GM12878 (cell line): ENCODE measurements at regions not wholly inside any gene's neighbourhood (a gene's known extent, or its start where the extent isn't known, plus 50 kb on each side); places are given as distances from the start of the nearest gene placed in this dataset.

Source experiments
- ATAC-seq: fragments of 200-7000 bp; cut with Tn5 transposase; 3 replicates; pipeline ENCODE4 v1.9.1; 2020; ENCODE audit warnings: mild to moderate bottlenecking, moderate library complexity
- BruUV-seq: library from RNA; stranded (reverse); fragments of 400-500 nt; replicated peaks from 2 replicates; lab custom pipeline; 2021; lab: Mats Ljungman, UMichigan
- CTCF ChIA-PET: fragments of 300-600 bp; sonication (Branson Sonifier 250); formaldehyde crosslinking; extraction: SDS; loops from one replicate; lab custom pipeline; 2021; ENCODE audit warnings: inconsistent platforms; lab: Yijun Ruan, JAX
- POLR2A ChIA-PET: fragments of 350-600 bp; formaldehyde crosslinking; extraction: SDS; loops from one replicate; lab custom pipeline; 2021; ENCODE audit warnings: inconsistent platforms; lab: Charles Lee
- RAD21 ChIA-PET: fragments of 300-600 bp; sonication (Branson Sonifier 250); formaldehyde crosslinking; loops from one replicate; lab custom pipeline; 2023; ENCODE audit warnings: antibody characterized with exemption; ENCODE audit not compliant: unreplicated experiment; lab: Charles Lee
- SMC1A ChIA-PET: fragments of 300-600 bp; sonication (Branson Sonifier 250); formaldehyde crosslinking; loops from one replicate; lab custom pipeline; 2023; ENCODE audit not compliant: unreplicated experiment, uncharacterized antibody; lab: Charles Lee
- DNase-seq: peaks from one replicate; pipeline ENCODE4 v3.0.0-alpha.2; 2011; ENCODE audit warnings: low read depth, low spot score
- FAIRE-seq: peaks from 3 replicates; lab custom pipeline; 2011; peaks lifted over from hg19 to GRCh38; lab: Jason Lieb, UNC
- H2AFZ ChIP-seq: 2 replicates; pipeline ENCODE4 v1.6.0; 2011; ENCODE audit warnings: low read depth, low read length, control low read depth; ENCODE audit not compliant: control insufficient read depth
- H3K27ac ChIP-seq: 2 replicates; pipeline ENCODE4 v1.5.1; 2011; ENCODE audit warnings: control low read depth; ENCODE audit not compliant: control insufficient read depth, insufficient read depth
- H3K27me3 ChIP-seq, 2 experiments: replicated peaks in 1 of 2; 2 replicates each; pipeline versions ENCODE4 v1.6.0 to v1.6.1; 2011; ENCODE audit warnings: low read length in 1 of 2; ENCODE audit not compliant: control insufficient read depth in 2 of 2, insufficient read depth in 2 of 2
- H3K36me3 ChIP-seq, 2 experiments: 2 replicates each; pipeline ENCODE4 v1.5.1; 2011; ENCODE audit warnings: low read length in 1 of 2; ENCODE audit not compliant: control insufficient read depth in 2 of 2, insufficient read depth in 2 of 2
- H3K4me1 ChIP-seq: 2 replicates; pipeline ENCODE4 v1.6.1; 2011; ENCODE audit warnings: mild to moderate bottlenecking, low read length, moderate library complexity, mixed read lengths; ENCODE audit not compliant: control insufficient read depth, insufficient read depth
- H3K4me2 ChIP-seq: 2 replicates; pipeline ENCODE4 v1.6.0; 2011; ENCODE audit warnings: control low read depth; ENCODE audit not compliant: control insufficient read depth, insufficient read depth
- H3K4me3 ChIP-seq: fragments of 200-600 bp; sonication (generic); 2 replicates; pipeline ENCODE4 v1.5.1; 2016
- H3K79me2 ChIP-seq: 2 replicates; pipeline ENCODE4 v1.6.0; 2011; ENCODE audit warnings: low read length; ENCODE audit not compliant: control insufficient read depth, insufficient read depth
- H3K9ac ChIP-seq: 2 replicates; pipeline ENCODE4 v1.8.0; 2011; ENCODE audit warnings: low read length, control low read depth, mixed read lengths; ENCODE audit not compliant: control insufficient read depth, insufficient read depth
- H3K9me3 ChIP-seq: replicated peaks from 3 replicates; pipeline ENCODE4 v1.5.1; 2011; ENCODE audit warnings: mild to moderate bottlenecking, low read length; ENCODE audit not compliant: control insufficient read depth, insufficient read depth
- H4K20me1 ChIP-seq: 2 replicates; pipeline ENCODE4 v1.6.0; 2011; ENCODE audit not compliant: control insufficient read depth, insufficient read depth
- MTA2 ChIP-seq: fragments of 450-650 bp; IDR thresholded peaks from 2 replicates; pipeline ENCODE4 v1.6.1; 2016; ENCODE audit warnings: low read depth, mild to moderate bottlenecking, moderate library complexity
- NRF1 ChIP-seq: conservative IDR thresholded peaks from 2 replicates; pipeline ENCODE4 v1.6.1; 2011; ENCODE audit warnings: mild to moderate bottlenecking, low read depth, low read length, improper control_type of control experiment
- SP1 ChIP-seq: IDR thresholded peaks from one replicate; pipeline ENCODE4 v1.6.1; 2011; ENCODE audit warnings: low read depth, low read length
- WGBS: methylation state at CpG from one replicate; pipeline ENCODE4 v1.1.6; 2016; ENCODE audit warnings: low lambda C conversion rate; ENCODE audit not compliant: insufficient replicate concordance, insufficient coverage; ENCODE audit errors: missing lambda C conversion rate; 5-methylcytosine and 5-hydroxymethylcytosine counted together
- in situ Hi-C: fragments of 300-500 bp; cut with MboI; formaldehyde crosslinking; loops from 9 replicates; pipeline ENCODE4 v1.14.3; 2018; ENCODE audit warnings: mixed read lengths
- intact Hi-C: fragments of 100-400 bp; cut with micrococcal nuclease; formaldehyde crosslinking; loops from one replicate; pipeline ENCODE4 v1.14.2; 2022; ENCODE audit not compliant: unreplicated experiment
- TF ChIP-seq, protein P1 (sequence below): IDR thresholded peaks from 2 replicates; pipeline ENCODE4 v1.6.1; 2012; ENCODE audit warnings: mild to moderate bottlenecking, low read depth, low read length

- no peak for FAIRE-seq
- Histone ChIP-seq H3K9me3 (no peaks in the 10 kb centered on the region), H3K79me2 (no peaks in the 10 kb centered on the region), H3K4me3 (no peak overlapping the region), H3K9ac (no peak overlapping the region), H3K4me2 (no peak overlapping the region), H3K27me3 (no peaks in the 10 kb centered on the region; a peak in 1 of 4 replicates), H3K36me3 (no peaks in the 10 kb centered on the region), H2AFZ (no peak overlapping the region), H3K4me1 (no peaks in the 10 kb centered on the region), H3K27ac (no peak overlapping the region), H4K20me1 (no peaks in the 10 kb centered on the region)
- WGBS, result 18% methylated on average over 6 of the region's 6 CpGs
- POLR2A ChIA-PET, result interaction anchor here (0.5 kb wide), 1 partner anchor 26 kb away, joined by 3 read pairs; no protein-coding TSS in a partner anchor
- in situ Hi-C loops (no loop called here), intact Hi-C loops (no loop called here)
- RAD21 ChIA-PET, result no interaction called here
- TF ChIP-seq MTA2 (no peak), NRF1 (no peak), SP1 (no peak)
- TF ChIP-seq, protein P1, sequence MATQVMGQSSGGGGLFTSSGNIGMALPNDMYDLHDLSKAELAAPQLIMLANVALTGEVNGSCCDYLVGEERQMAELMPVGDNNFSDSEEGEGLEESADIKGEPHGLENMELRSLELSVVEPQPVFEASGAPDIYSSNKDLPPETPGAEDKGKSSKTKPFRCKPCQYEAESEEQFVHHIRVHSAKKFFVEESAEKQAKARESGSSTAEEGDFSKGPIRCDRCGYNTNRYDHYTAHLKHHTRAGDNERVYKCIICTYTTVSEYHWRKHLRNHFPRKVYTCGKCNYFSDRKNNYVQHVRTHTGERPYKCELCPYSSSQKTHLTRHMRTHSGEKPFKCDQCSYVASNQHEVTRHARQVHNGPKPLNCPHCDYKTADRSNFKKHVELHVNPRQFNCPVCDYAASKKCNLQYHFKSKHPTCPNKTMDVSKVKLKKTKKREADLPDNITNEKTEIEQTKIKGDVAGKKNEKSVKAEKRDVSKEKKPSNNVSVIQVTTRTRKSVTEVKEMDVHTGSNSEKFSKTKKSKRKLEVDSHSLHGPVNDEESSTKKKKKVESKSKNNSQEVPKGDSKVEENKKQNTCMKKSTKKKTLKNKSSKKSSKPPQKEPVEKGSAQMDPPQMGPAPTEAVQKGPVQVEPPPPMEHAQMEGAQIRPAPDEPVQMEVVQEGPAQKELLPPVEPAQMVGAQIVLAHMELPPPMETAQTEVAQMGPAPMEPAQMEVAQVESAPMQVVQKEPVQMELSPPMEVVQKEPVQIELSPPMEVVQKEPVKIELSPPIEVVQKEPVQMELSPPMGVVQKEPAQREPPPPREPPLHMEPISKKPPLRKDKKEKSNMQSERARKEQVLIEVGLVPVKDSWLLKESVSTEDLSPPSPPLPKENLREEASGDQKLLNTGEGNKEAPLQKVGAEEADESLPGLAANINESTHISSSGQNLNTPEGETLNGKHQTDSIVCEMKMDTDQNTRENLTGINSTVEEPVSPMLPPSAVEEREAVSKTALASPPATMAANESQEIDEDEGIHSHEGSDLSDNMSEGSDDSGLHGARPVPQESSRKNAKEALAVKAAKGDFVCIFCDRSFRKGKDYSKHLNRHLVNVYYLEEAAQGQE, result no peak
- CTCF ChIA-PET, result no interaction called here
- BruUV-seq, result no TSS peak
- no peak for DNase-seq
- no peak for ATAC-seq
- SMC1A ChIA-PET, result no interaction called here
Measured at GRCh38 chr5:9786380-9787360, 156.5 kb upstream of the TAS2R1 start.
